ENCODE measurements at regions not wholly inside any gene's neighbourhood (a gene's known extent, or its start where the extent isn't known, plus 50 kb on each side); places are given as distances from the start of the nearest gene placed in this dataset.

- Histone ChIP-seq H3K27ac (ENCODE audit: extremely low read depth, low read depth, low read length) (no peak overlapping the region), H3K36me3 (ENCODE audit: control insufficient read depth in 2 of 2, insufficient read depth in 1 of 2, low read length in 2 of 2) (no peaks in the 10 kb centered on the region), H3K4me1 (ENCODE audit: control insufficient read depth, insufficient read depth, low read length) (no peaks in the 10 kb centered on the region), H3K4me3 (ENCODE audit: low read depth, low read length) (no peak overlapping the region), H3K9me3 (ENCODE audit: control insufficient read depth, insufficient read depth, low read depth, low read length) (no peaks in the 10 kb centered on the region)
- no peak for TF ChIP-seq ZNF530 (tag by site-specific recombination; IDR thresholded peaks at IDR 0.05; ENCODE audit: low read depth)
- TF ChIP-seq ZNF670 (tag by site-specific recombination; IDR thresholded peaks at IDR 0.05; ENCODE audit: low read depth) = no peak
- no peak for TF ChIP-seq ZFP69B (tag by site-specific recombination; IDR thresholded peaks at IDR 0.05)
- no peak for TF ChIP-seq ZNF175 (tag by site-specific recombination; IDR thresholded peaks at IDR 0.05)
- no peak for TF ChIP-seq ZNF660 (tag by site-specific recombination; IDR thresholded peaks at IDR 0.05)
- no peak for TF ChIP-seq ZSCAN16 (tag by site-specific recombination; IDR thresholded peaks at IDR 0.05)
- no peak for TF ChIP-seq ZNF23 (tag by site-specific recombination; IDR thresholded peaks at IDR 0.05; ENCODE audit: borderline replicate concordance)
- TF ChIP-seq ZBTB21 (tag by site-specific recombination; IDR thresholded peaks at IDR 0.05) = no peak
- ChIA-PET POLR2A (no interaction called here), CTCF (interaction anchor here (0.7 kb wide), 1 partner anchor 57 kb away, joined by 4 read pairs; no protein-coding TSS in a partner anchor)
These were observed 920.9 kb upstream of the FAT3 start for GRCh38 chr11:91303749-91304148.

- ChIA-PET POLR2A (no interaction called here), CTCF (interaction anchor here (0.7 kb wide), 1 partner anchor 456 kb away, joined by 3 read pairs; no protein-coding TSS in a partner anchor)
- Histone ChIP-seq H3K9me3 (ENCODE audit: control insufficient read depth, insufficient read depth, low read depth, low read length) (no peaks in the 10 kb centered on the region), H3K27ac (ENCODE audit: extremely low read depth, low read depth, low read length) (no peak overlapping the region), H3K4me1 (ENCODE audit: control insufficient read depth, insufficient read depth, low read length) (no peaks in the 10 kb centered on the region), H3K4me3 (ENCODE audit: low read depth, low read length) (no peak overlapping the region), H3K36me3 (ENCODE audit: control insufficient read depth in 2 of 2, insufficient read depth in 1 of 2, low read length in 2 of 2) (no peaks in the 10 kb centered on the region)
- no peak for TF ChIP-seq INSM2 (tag by site-specific recombination; IDR thresholded peaks at IDR 0.05)
- TF ChIP-seq ZNF830 (tag by site-specific recombination; IDR thresholded peaks at IDR 0.05; ENCODE audit: low read depth) = no peak
- no peak for TF ChIP-seq ZNF121 (tag by site-specific recombination; IDR thresholded peaks at IDR 0.05)
- no peak for TF ChIP-seq ZNF175 (tag by site-specific recombination; IDR thresholded peaks at IDR 0.05)
- TF ChIP-seq ZNF513 (tag by site-specific recombination; IDR thresholded peaks at IDR 0.05) = no peak
- TF ChIP-seq ZNF362 (tag by site-specific recombination; IDR thresholded peaks at IDR 0.05) = no peak
- no peak for TF ChIP-seq ELK4 (IDR thresholded peaks at IDR 0.05; ENCODE audit: borderline replicate concordance, low read depth, low read length)
These were observed 924.6 kb upstream of the FAT3 start for GRCh38 chr11:91299980-91300379.

- Histone ChIP-seq H3K36me3 (ENCODE audit: control insufficient read depth in 2 of 2, insufficient read depth in 1 of 2, low read length in 2 of 2) (no peaks in the 10 kb centered on the region), H3K27ac (ENCODE audit: extremely low read depth, low read depth, low read length) (no peak overlapping the region), H3K4me1 (ENCODE audit: control insufficient read depth, insufficient read depth, low read length) (no peaks in the 10 kb centered on the region), H3K4me3 (ENCODE audit: low read depth, low read length) (no peak overlapping the region), H3K9me3 (ENCODE audit: control insufficient read depth, insufficient read depth, low read depth, low read length) (no peaks in the 10 kb centered on the region)
- POLR2A ChIA-PET = no interaction called here
- CTCF ChIA-PET = no interaction called here
- no peak for TF ChIP-seq ZNF157 (tag by site-specific recombination; IDR thresholded peaks at IDR 0.05)
- no peak for TF ChIP-seq ZNF48 (tag by site-specific recombination; IDR thresholded peaks at IDR 0.05)
- TF ChIP-seq PBX3 (CRISPR knock-in tag; IDR thresholded peaks at IDR 0.05) = no peak
- no peak for TF ChIP-seq SETDB1 (IDR thresholded peaks at IDR 0.05; ENCODE audit: insufficient read length, low read length)
- no peak for TF ChIP-seq ZNF544 (tag by site-specific recombination; IDR thresholded peaks at IDR 0.05)
- no peak for TF ChIP-seq AEBP2 (tag by site-specific recombination; IDR thresholded peaks at IDR 0.05; ENCODE audit: borderline replicate concordance)
- TF ChIP-seq PRDM6 (tag by site-specific recombination; IDR thresholded peaks at IDR 0.05) = no peak
These were observed 928.0 kb upstream of the FAT3 start for GRCh38 chr11:91296629-91297028.
